Adrenal gland (tissue), 5 donors: ENCODE measurements at regions not wholly inside any gene's neighbourhood (a gene's known extent, or its start where the extent isn't known, plus 50 kb on each side); places are given as distances from the start of the nearest gene placed in this dataset.

Source experiments
- POLR2A ChIP-seq, 2 donors: fragments of 450-650 bp; IDR thresholded peaks; one replicate each; pipeline ENCODE4 v1.6.1; 2017; ENCODE audit warnings: antibody characterized with exemption in 2 of 2, mild to moderate bottlenecking in 2 of 2, moderate library complexity in 1 of 2
- TF ChIP-seq, protein P1 (sequence below), 6 experiments: fragments of 450-650 bp in 4 of 6; fragments of 200-600 bp in 2 of 6; sonication (generic) in 1 of 6; IDR thresholded peaks; 1 replicate in 5 of 6; 2 replicates in 1 of 6; pipeline versions ENCODE4 v1.5.1 to v1.8.0; 2016 to 2021; ENCODE audit warnings: antibody characterized with exemption in 6 of 6, mild to moderate bottlenecking in 2 of 6, moderate library complexity in 1 of 6
- donor health status: DM: no; HTN: no; CAD: no.

DNA sequence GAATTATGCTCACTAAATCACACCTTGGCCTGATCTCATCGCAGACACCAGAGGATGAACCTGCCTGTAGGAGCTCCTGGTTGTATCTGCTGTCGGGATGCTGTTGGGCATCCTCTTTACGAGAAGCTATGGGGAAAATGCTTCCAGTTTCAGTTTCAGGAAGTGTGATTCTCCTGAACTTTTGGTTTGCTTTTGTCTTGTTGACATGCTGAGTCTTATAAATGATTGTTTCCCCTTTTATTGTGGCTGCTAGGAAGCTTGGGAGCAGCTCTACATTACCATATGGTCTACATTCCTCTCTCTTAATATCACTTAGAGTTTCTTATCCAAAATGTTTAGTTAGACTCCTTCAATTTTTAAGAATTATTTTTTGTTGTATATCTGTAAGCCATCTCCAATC, 227.5 kb downstream of the MTX2 start:
- TF ChIP-seq, protein P1, sequence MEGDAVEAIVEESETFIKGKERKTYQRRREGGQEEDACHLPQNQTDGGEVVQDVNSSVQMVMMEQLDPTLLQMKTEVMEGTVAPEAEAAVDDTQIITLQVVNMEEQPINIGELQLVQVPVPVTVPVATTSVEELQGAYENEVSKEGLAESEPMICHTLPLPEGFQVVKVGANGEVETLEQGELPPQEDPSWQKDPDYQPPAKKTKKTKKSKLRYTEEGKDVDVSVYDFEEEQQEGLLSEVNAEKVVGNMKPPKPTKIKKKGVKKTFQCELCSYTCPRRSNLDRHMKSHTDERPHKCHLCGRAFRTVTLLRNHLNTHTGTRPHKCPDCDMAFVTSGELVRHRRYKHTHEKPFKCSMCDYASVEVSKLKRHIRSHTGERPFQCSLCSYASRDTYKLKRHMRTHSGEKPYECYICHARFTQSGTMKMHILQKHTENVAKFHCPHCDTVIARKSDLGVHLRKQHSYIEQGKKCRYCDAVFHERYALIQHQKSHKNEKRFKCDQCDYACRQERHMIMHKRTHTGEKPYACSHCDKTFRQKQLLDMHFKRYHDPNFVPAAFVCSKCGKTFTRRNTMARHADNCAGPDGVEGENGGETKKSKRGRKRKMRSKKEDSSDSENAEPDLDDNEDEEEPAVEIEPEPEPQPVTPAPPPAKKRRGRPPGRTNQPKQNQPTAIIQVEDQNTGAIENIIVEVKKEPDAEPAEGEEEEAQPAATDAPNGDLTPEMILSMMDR (IDR thresholded peaks at IDR 0.05), result no peak
- no peak for TF ChIP-seq POLR2A (IDR thresholded peaks at IDR 0.05)
